GM10248 (cell line): ENCODE measurements at regions not wholly inside any gene's neighbourhood (a gene's known extent, or its start where the extent isn't known, plus 50 kb on each side); places are given as distances from the start of the nearest gene placed in this dataset.

Experiments
- CTCF ChIA-PET: fragments of 300-600 bp; sonication (Branson Sonifier 250); formaldehyde crosslinking; extraction: SDS; loops from one replicate; lab custom pipeline; 2021; ENCODE audit warnings: antibody characterized with exemption; lab: Yijun Ruan, JAX
- POLR2A ChIA-PET: fragments of 350-650 bp; sonication (Branson Sonifier 250); formaldehyde crosslinking; extraction: SDS; loops from one replicate; lab custom pipeline; 2020; ENCODE audit warnings: antibody characterized with exemption; lab: Yijun Ruan, JAX
- DNase-seq: peaks from one replicate; pipeline ENCODE4 v3.0.0; 2012; ENCODE audit errors: extremely low spot score
- TF ChIP-seq, protein P1 (sequence below): IDR thresholded peaks from 2 replicates; pipeline ENCODE4 v1.5.1; 2012; ENCODE audit warnings: mild to moderate bottlenecking, low read depth; ENCODE audit errors: extremely low read depth, missing control alignments, control extremely low read depth

DNA sequence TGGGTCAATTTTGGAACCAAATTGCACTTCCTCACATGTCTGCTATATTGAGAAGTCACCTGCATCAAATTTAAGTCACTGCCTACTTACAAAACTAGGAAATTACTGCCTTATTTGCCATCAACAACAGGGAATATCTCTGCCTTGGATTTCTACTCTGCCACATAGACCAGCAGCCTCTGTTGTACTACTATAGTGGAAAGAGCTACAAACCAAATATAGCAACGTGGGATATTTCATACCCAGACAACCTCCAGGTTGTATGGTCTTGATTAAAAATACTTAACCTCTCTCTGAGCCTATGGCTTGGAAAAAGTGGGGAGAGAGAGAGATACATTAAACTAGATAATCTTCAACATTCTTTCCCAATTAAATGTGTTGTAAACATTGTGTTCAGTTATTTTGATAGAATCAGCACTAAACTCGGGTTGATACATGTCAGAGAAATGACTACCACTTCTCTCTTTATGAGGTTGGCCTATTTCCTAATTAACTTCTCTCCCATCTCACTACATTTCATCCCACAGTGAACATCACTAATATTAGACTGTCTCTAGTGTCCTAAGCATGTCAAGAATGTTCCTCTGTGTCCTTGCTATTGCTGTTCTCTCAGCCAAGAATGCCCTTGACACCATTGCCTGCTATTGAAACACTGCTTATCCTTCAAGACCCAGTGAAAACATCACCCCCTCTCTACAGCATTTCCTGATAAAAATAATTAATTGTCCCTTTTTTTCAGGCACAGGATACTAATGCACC, 421.2 kb downstream of the IPMK start:
- DNase-seq = no peak
- ChIA-PET POLR2A (no interaction called here), CTCF (interaction anchor here (0.8 kb wide), 1 partner anchor 12 kb away, joined by 3 read pairs; no protein-coding TSS in a partner anchor)
- TF ChIP-seq, protein P1, sequence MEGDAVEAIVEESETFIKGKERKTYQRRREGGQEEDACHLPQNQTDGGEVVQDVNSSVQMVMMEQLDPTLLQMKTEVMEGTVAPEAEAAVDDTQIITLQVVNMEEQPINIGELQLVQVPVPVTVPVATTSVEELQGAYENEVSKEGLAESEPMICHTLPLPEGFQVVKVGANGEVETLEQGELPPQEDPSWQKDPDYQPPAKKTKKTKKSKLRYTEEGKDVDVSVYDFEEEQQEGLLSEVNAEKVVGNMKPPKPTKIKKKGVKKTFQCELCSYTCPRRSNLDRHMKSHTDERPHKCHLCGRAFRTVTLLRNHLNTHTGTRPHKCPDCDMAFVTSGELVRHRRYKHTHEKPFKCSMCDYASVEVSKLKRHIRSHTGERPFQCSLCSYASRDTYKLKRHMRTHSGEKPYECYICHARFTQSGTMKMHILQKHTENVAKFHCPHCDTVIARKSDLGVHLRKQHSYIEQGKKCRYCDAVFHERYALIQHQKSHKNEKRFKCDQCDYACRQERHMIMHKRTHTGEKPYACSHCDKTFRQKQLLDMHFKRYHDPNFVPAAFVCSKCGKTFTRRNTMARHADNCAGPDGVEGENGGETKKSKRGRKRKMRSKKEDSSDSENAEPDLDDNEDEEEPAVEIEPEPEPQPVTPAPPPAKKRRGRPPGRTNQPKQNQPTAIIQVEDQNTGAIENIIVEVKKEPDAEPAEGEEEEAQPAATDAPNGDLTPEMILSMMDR = no peak

DNA sequence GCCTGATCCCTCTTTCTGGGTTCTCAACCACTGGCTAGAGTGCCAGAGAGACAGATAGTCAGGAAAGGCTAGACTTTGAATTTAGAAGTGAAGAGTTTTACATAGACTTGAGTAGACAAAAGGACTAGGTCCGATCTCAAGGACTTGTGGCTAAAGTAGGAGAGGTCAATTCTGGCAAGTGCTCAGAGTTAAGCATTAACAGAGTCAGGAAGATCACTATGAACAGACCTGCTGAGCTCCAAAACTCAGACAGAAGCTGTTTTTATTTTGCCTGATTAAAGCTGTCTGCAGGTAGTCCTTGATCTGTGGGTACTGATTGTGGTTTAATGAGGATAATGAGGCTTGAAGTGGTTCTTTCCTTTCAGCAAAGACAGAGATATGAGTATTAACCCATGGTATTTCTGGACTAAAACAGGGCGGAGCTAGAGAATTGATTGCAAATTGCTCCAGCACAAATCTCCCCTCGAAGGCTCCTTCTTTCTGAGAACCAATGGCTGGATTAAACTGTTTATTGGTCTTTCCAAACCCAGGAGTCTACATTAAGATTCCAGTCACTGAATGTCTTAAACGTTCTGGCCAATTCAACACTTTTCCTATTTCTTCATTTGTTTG, 423.2 kb downstream of the IPMK start:
- TF ChIP-seq, protein P1 = no peak
- CTCF ChIA-PET = interaction anchor here (1.0 to 1.5 kb wide), 2 partner anchors 12 to 23 kb away, joined by 4 read pairs; no protein-coding TSS in a partner anchor
- POLR2A ChIA-PET = no interaction called here
- no peak for DNase-seq

DNA sequence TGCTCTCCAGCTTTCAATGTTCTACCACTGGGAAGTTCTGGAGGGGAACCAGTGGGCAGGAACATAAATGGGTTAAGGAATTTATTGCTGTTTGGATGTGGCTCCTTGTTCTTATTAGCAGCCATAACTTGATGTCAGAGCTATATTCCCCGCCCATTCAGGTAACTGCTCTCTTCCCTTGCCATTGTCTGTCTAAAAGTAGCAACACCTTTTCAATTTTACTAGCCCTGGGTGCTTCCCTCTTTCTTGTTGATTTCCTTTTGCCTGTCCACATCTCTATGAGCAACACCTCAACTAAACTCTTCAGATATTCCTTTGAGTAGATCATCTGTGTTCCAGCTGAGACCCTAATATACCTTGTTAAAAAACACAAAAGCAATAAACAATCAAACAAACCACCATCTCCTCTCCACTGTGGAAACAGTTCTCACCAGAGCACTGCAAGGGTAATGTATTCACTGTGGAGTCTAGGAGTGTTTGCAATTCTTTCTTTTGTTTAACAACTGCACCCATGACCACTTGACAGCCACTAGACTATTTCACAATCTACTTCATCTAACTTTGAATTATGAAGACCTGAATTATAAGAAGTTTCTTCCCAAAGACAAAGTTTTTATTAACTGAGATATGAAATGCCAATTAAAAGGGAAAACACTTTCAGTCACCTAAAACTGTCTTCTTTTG, 436.7 kb downstream of the IPMK start:
- CTCF ChIA-PET = interaction anchor here (1.3 to 2.3 kb wide), 3 partner anchors 11 to 31 kb away, joined by 4 to 7 read pairs (median 4); no protein-coding TSS in a partner anchor
- no peak for DNase-seq
- TF ChIP-seq, protein P1 = no peak
- POLR2A ChIA-PET = no interaction called here

DNA sequence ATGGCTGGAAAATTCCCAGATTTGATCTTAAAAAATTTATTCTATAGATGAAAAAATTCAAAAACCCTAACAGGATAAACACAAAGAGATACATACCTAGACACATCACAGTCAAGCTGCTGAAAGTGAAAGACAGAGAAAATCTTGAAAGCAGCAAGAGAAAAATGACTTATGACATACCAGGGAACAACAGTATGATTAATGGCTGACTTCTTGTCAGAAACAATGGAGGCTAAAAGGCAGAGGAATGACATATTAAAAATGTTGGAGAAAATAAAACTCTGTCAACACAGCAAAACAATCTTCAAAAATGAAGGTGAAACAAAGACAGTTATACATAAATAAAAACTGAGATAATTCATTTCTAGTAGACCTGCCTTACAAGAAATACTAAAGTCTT, 442.7 kb downstream of the IPMK start:
- TF ChIP-seq, protein P1 = no peak
- no peak for DNase-seq
- ChIA-PET CTCF (no interaction called here), POLR2A (no interaction called here)

DNA sequence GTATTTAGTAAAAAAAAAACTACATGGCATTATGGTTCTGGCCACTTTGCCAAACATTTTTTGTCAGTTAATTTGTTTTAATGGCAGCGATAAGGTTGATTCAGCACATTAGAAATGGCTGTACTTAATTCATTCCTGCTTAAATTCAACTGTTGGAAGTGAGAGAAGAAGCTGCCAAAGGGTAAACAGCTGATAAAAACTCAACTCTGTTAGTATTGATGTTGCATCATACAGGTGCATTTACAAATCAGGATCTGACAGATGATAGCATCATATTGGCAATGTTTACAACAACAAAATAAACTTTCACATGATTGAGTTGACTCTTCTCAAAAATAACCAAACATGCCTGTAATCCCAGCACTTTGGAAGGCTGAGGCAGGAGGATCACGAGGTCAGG, 444.3 kb downstream of the IPMK start:
- ChIA-PET POLR2A (no interaction called here), CTCF (no interaction called here)
- DNase-seq = no peak
- TF ChIP-seq, protein P1 = no peak

DNA sequence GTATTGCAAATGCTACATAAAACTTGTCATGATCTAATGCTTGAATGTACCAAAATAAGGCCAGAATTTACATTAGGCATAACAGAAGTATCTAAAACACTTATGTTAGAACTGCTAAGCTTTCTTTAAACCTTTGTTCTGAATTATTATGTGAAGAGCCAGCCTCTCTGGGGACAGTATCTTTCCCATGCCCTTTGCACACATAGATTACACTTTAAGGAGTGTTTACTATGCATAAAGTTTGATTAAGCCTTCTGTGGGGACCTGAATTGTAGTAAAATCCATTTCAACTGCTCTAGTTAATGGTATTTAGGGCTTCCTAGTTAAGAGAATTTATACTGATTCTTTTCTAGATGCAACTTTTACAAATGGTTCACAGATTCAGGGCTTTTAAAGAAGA, 444.7 kb downstream of the IPMK start:
- TF ChIP-seq, protein P1 = no peak
- ChIA-PET CTCF (interaction anchor here (0.8 kb wide), 1 partner anchor 9 kb away, joined by 4 read pairs; no protein-coding TSS in a partner anchor), POLR2A (no interaction called here)
- no peak for DNase-seq
